ENCODE measurements at regions not wholly inside any gene's neighbourhood (a gene's known extent, or its start where the extent isn't known, plus 50 kb on each side); places are given as distances from the start of the nearest gene placed in this dataset.

DNA sequence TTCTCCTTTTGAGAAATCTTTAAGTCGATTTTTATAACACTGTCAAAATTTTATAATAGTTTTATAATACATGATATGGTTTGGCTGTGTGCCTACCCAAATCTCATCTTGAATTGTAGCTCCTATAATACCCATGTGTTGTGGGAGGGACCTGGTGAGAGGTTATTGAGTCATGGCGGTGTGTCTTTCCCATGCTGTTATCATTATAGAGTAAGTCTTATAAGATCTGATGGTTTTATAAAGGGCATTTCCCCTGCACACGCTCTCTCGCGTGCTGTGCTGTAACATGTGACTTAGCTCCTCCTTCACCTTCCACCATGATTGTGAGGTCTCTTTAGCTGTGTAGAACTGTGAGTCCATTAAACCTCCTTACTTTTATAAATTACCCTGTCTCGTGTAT is 364.0 kb upstream of the SPANXN4 start:
- intact Hi-C loops (cut with DNase I), result no loop called here
- no peaks in the 10 kb centered on the region for H3K27me3 ChIP-seq
- H3K27ac ChIP-seq, result no peak overlapping the region
- no peak for DNase-seq
- no peaks in the 10 kb centered on the region for H3K4me1 ChIP-seq
- 85 to 91% methylated on average over 6 of the region's 6 CpGs for WGBS, 2 donors
- no peak overlapping the region for H3K4me3 ChIP-seq (replicated peaks in 1 of 3)
- no peaks in the 10 kb centered on the region for H3K9me3 ChIP-seq
- no peak for TF ChIP-seq POLR2A (IDR thresholded peaks at IDR 0.05)
- TF ChIP-seq, protein P1, sequence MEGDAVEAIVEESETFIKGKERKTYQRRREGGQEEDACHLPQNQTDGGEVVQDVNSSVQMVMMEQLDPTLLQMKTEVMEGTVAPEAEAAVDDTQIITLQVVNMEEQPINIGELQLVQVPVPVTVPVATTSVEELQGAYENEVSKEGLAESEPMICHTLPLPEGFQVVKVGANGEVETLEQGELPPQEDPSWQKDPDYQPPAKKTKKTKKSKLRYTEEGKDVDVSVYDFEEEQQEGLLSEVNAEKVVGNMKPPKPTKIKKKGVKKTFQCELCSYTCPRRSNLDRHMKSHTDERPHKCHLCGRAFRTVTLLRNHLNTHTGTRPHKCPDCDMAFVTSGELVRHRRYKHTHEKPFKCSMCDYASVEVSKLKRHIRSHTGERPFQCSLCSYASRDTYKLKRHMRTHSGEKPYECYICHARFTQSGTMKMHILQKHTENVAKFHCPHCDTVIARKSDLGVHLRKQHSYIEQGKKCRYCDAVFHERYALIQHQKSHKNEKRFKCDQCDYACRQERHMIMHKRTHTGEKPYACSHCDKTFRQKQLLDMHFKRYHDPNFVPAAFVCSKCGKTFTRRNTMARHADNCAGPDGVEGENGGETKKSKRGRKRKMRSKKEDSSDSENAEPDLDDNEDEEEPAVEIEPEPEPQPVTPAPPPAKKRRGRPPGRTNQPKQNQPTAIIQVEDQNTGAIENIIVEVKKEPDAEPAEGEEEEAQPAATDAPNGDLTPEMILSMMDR (IDR thresholded peaks at IDR 0.05), result no peak
- no peaks in the 10 kb centered on the region for H3K36me3 ChIP-seq

DNA sequence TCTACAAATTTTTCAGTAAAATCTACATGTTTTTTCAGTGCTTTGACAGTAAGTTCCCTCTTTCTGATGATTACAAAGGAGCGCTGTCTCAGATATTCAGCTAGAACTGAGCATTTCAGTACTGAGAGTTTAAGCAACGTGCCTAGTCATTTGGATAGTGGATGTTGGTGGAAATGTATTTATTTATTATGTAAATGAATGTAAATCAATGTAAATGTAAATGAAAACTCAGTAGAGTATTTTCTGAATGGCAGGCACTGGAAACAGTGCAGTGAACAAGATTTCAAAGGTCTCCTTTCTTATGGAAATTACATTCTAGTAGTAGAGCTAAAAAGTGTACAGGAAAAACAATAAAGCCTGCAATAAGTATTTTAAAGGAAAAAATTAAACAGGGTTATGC is 370.2 kb upstream of the SPANXN4 start:
- no peaks in the 10 kb centered on the region for H3K9me3 ChIP-seq
- no peaks in the 10 kb centered on the region for H3K27me3 ChIP-seq
- TF ChIP-seq POLR2A (IDR thresholded peaks at IDR 0.05), result no peak
- TF ChIP-seq, protein P1 (IDR thresholded peaks at IDR 0.05), result no peak
- no peaks in the 10 kb centered on the region for H3K4me1 ChIP-seq
- WGBS, 2 donors, result 81 to 83% methylated on average over 2 of the region's 2 CpGs
- no peak overlapping the region for H3K4me3 ChIP-seq (replicated peaks in 1 of 3)
- intact Hi-C loops (cut with DNase I), result no loop called here
- no peak overlapping the region for H3K27ac ChIP-seq
- no peaks in the 10 kb centered on the region for H3K36me3 ChIP-seq
- DNase-seq, result no peak

DNA sequence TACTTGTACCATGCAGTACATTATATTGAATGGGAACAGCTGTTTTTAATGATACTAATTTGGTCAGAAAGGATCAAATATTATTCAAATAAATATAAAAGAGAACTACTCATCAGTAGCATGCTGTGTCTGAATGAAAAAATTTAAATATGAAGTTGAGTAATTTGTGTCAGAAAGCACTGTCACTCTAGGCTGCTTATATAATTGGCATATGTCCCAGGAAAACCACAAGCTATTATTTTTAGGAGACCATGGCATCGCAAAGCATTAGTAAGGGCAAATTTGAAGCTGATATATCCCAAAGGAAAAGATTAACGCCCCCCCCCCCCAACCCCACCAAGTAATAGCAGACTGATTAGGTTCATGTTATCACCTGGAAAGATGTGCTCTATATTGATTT is 388.5 kb upstream of the SPANXN4 start:
- H3K27me3 ChIP-seq, result no peaks in the 10 kb centered on the region
- WGBS, 2 donors, result 65 to 72% methylated on average over 2 of the region's 2 CpGs
- H3K4me3 ChIP-seq (replicated peaks in 1 of 3), result no peak overlapping the region
- H3K4me1 ChIP-seq, result no peaks in the 10 kb centered on the region
- no peak for DNase-seq
- TF ChIP-seq, protein P1 (IDR thresholded peaks at IDR 0.05), result no peak
- no peak for TF ChIP-seq POLR2A (IDR thresholded peaks at IDR 0.05)
- H3K27ac ChIP-seq, result no peak overlapping the region
- H3K36me3 ChIP-seq, result no peaks in the 10 kb centered on the region
- intact Hi-C loops (cut with DNase I), result no loop called here
- H3K9me3 ChIP-seq, result no peaks in the 10 kb centered on the region

DNA sequence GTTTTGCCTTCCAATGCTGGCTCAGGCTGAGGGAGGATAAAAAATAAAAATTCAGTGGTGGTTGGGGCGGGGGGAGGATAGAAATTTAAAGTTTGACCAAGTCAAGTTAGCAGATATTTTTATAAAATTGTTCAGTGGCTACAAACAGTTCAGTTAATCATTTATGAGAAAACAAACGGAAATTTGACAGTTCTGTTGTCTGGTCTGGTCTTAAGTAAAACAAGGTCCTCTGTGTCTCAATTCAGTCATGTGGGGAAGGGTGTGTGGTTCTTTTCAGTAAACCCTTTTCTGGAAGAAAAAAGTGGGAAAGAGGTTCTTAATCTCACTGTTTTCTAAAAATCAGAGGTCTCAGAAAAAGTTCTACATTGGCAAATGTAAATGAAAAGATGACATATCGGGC is 409.1 kb upstream of the SPANXN4 start:
- intact Hi-C loops (cut with DNase I), result no loop called here
- H3K27me3 ChIP-seq, result no peaks in the 10 kb centered on the region
- no peak for DNase-seq
- no peak for TF ChIP-seq POLR2A (IDR thresholded peaks at IDR 0.05)
- TF ChIP-seq, protein P1 (IDR thresholded peaks at IDR 0.05), result no peak
- H3K27ac ChIP-seq, result no peak overlapping the region
- 72 to 89% methylated on average over 3 of the region's 3 CpGs for WGBS, 2 donors
- no peak overlapping the region for H3K4me3 ChIP-seq (replicated peaks in 1 of 3)
- no peaks in the 10 kb centered on the region for H3K36me3 ChIP-seq
- no peaks in the 10 kb centered on the region for H3K4me1 ChIP-seq
- no peaks in the 10 kb centered on the region for H3K9me3 ChIP-seq

DNA sequence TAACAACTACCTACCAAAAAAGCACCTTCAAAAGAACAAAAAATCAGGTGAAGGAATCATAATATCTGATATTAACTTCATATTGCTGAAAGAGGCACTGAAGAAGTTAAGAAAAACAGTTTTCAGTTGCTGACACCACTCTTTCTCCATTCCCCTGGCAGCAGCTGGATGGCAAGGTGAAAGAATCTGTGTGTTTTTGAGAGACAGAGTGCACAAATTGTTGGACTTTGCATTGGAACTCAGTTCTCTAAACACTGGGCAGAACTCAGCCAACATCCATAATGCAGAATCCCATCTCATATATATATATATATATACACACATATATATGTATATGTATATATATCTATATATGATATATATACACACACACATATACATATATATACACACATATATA is 408.3 kb upstream of the MAGEC2 start:
- H3K9me3 ChIP-seq, result no peaks in the 10 kb centered on the region
- no peak overlapping the region for H3K27ac ChIP-seq
- no peak overlapping the region for H3K4me3 ChIP-seq (replicated peaks in 1 of 3)
- H3K27me3 ChIP-seq, result no peaks in the 10 kb centered on the region
- intact Hi-C loops (cut with DNase I), result no loop called here
- no peaks in the 10 kb centered on the region for H3K36me3 ChIP-seq
- TF ChIP-seq, protein P1 (IDR thresholded peaks at IDR 0.05), result no peak
- no peak for TF ChIP-seq POLR2A (IDR thresholded peaks at IDR 0.05)
- no peak for DNase-seq
- no peaks in the 10 kb centered on the region for H3K4me1 ChIP-seq

Data from thyroid gland (tissue), 4 donors.